SJSA1 (cell line): ENCODE measurements at regions not wholly inside any gene's neighbourhood (a gene's known extent, or its start where the extent isn't known, plus 50 kb on each side); places are given as distances from the start of the nearest gene placed in this dataset.

Experiments used
- DNase-seq, 2 experiments: peaks; one replicate each; pipeline ENCODE4 v3.0.0-alpha.2; 2015 to 2020; ENCODE audit warnings: low spot score in 2 of 2, low read depth in 1 of 2
- H3K27ac ChIP-seq: fragments of 250-450 bp; sonication (Bioruptor Pico); 2 replicates; pipeline ENCODE4 v1.5.1; 2020; ENCODE audit warnings: mild to moderate bottlenecking, moderate library complexity
- H3K27me3 ChIP-seq: fragments of 250-450 bp; sonication (Bioruptor Pico); replicated peaks from 2 replicates; pipeline ENCODE4 v1.5.1; 2020; ENCODE audit warnings: mild to moderate bottlenecking, moderate library complexity
- H3K36me3 ChIP-seq: fragments of 250-450 bp; sonication (Bioruptor Pico); 2 replicates; pipeline ENCODE4 v1.5.1; 2020; ENCODE audit warnings: mild to moderate bottlenecking
- H3K4me1 ChIP-seq: fragments of 250-450 bp; sonication (Bioruptor Pico); replicated peaks from 2 replicates; pipeline ENCODE4 v1.6.1; 2021; ENCODE audit warnings: mild to moderate bottlenecking
- H3K4me3 ChIP-seq: fragments of 250-450 bp; sonication (Bioruptor Pico); 2 replicates; pipeline ENCODE4 v1.5.1; 2020; ENCODE audit warnings: mild to moderate bottlenecking
- H3K9me3 ChIP-seq: fragments of 250-450 bp; sonication (Bioruptor Pico); replicated peaks from 2 replicates; pipeline ENCODE4 v1.5.1; 2020; ENCODE audit warnings: mild to moderate bottlenecking

GRCh38 chr5:155728857-155729683, 597.9 kb upstream of the SGCD start:
- Histone ChIP-seq H3K36me3 (no peaks in the 10 kb centered on the region), H3K27me3 (peaks cover 27% of the 10 kb centered on the region), H3K4me1 (no peaks in the 10 kb centered on the region; the same call in 1 of the 2 replicates), H3K9me3 (peaks cover 12% of the 10 kb centered on the region), H3K4me3 (no peak overlapping the region), H3K27ac (no peak overlapping the region)
- no peak for DNase-seq

GRCh38 chr5:155729684-155730059, 597.3 kb upstream of the SGCD start:
- Histone ChIP-seq H3K4me1 (no peaks in the 10 kb centered on the region; the same call in 1 of the 2 replicates), H3K27ac (no peak overlapping the region), H3K36me3 (no peaks in the 10 kb centered on the region), H3K27me3 (peaks cover 27% of the 10 kb centered on the region), H3K9me3 (peaks cover 12% of the 10 kb centered on the region), H3K4me3 (no peak overlapping the region)
- DNase-seq, result no peak

GRCh38 chr5:155732587-155733376, 594.2 kb upstream of the SGCD start:
- DNase-seq, result no peak
- Histone ChIP-seq H3K4me3 (no peak overlapping the region), H3K27ac (no peak overlapping the region), H3K36me3 (no peaks in the 10 kb centered on the region), H3K4me1 (no peaks in the 10 kb centered on the region; the same call in 1 of the 2 replicates), H3K27me3 (peaks cover 24% of the 10 kb centered on the region), H3K9me3 (peaks cover 9% of the 10 kb centered on the region)

- peaks cover under 1% of the 10 kb centered on the region for H3K9me3 ChIP-seq
- H3K36me3 ChIP-seq, result no peaks in the 10 kb centered on the region
- peaks cover 12% of the 10 kb centered on the region for H3K27me3 ChIP-seq
- H3K27ac ChIP-seq, result no peak overlapping the region
- DNase-seq, result no peak
- no peaks in the 10 kb centered on the region for H3K4me1 ChIP-seq
- no peak overlapping the region for H3K4me3 ChIP-seq
Measured at GRCh38 chr5:155733935-155734334, 593.0 kb upstream of the SGCD start.

- H3K4me1 ChIP-seq, result no peaks in the 10 kb centered on the region
- no peaks in the 10 kb centered on the region for H3K9me3 ChIP-seq
- DNase-seq, result no peak
- no peaks in the 10 kb centered on the region for H3K27me3 ChIP-seq
- no peak overlapping the region for H3K4me3 ChIP-seq
- no peaks in the 10 kb centered on the region for H3K36me3 ChIP-seq
- H3K27ac ChIP-seq, result no peak overlapping the region
Measured at GRCh38 chr5:155735388-155735787, 591.6 kb upstream of the SGCD start.

- H3K27ac ChIP-seq, result no peak overlapping the region
- no peaks in the 10 kb centered on the region for H3K4me1 ChIP-seq
- H3K27me3 ChIP-seq, result no peaks in the 10 kb centered on the region
- no peak for DNase-seq
- H3K9me3 ChIP-seq, result peaks cover 5% of the 10 kb centered on the region
- H3K4me3 ChIP-seq, result no peak overlapping the region
- no peaks in the 10 kb centered on the region for H3K36me3 ChIP-seq
Measured at GRCh38 chr5:155738616-155739015, 588.3 kb upstream of the SGCD start.

- Histone ChIP-seq H3K9me3 (peaks cover 5% of the 10 kb centered on the region), H3K27ac (no peak overlapping the region), H3K4me3 (no peak overlapping the region), H3K27me3 (no peaks in the 10 kb centered on the region), H3K36me3 (no peaks in the 10 kb centered on the region), H3K4me1 (no peaks in the 10 kb centered on the region)
- DNase-seq, result no peak
Measured at GRCh38 chr5:155746367-155747038, 580.5 kb upstream of the SGCD start.

GRCh38 chr5:155750101-155750500, 576.9 kb upstream of the SGCD start:
- no peak for DNase-seq
- Histone ChIP-seq H3K4me1 (no peaks in the 10 kb centered on the region), H3K9me3 (no peaks in the 10 kb centered on the region; the same call in 1 of the 2 replicates), H3K27ac (no peak overlapping the region), H3K27me3 (no peaks in the 10 kb centered on the region), H3K36me3 (no peaks in the 10 kb centered on the region), H3K4me3 (no peak overlapping the region)

GRCh38 chr5:155750571-155750970, 576.4 kb upstream of the SGCD start:
- Histone ChIP-seq H3K4me1 (no peaks in the 10 kb centered on the region), H3K9me3 (no peaks in the 10 kb centered on the region; the same call in 1 of the 2 replicates), H3K36me3 (no peaks in the 10 kb centered on the region), H3K27me3 (no peaks in the 10 kb centered on the region), H3K4me3 (no peak overlapping the region), H3K27ac (no peak overlapping the region)
- no peak for DNase-seq

- Histone ChIP-seq H3K36me3 (no peaks in the 10 kb centered on the region), H3K27ac (no peak overlapping the region), H3K4me1 (no peaks in the 10 kb centered on the region), H3K4me3 (no peak overlapping the region), H3K27me3 (no peaks in the 10 kb centered on the region), H3K9me3 (no peaks in the 10 kb centered on the region; the same call in 1 of the 2 replicates)
- no peak for DNase-seq
Measured at GRCh38 chr5:155753943-155754581, 572.9 kb upstream of the SGCD start.

GRCh38 chr5:155759252-155759651, 567.7 kb upstream of the SGCD start:
- Histone ChIP-seq H3K27me3 (no peaks in the 10 kb centered on the region), H3K36me3 (no peaks in the 10 kb centered on the region), H3K27ac (no peak overlapping the region), H3K4me1 (no peaks in the 10 kb centered on the region), H3K9me3 (peaks cover 4% of the 10 kb centered on the region), H3K4me3 (no peak overlapping the region)
- no peak for DNase-seq

- no peaks in the 10 kb centered on the region for H3K4me1 ChIP-seq
- peaks cover 4% of the 10 kb centered on the region for H3K9me3 ChIP-seq
- H3K27me3 ChIP-seq, result no peaks in the 10 kb centered on the region
- no peaks in the 10 kb centered on the region for H3K36me3 ChIP-seq
- H3K4me3 ChIP-seq, result no peak overlapping the region
- no peak for DNase-seq
- no peak overlapping the region for H3K27ac ChIP-seq
Measured at GRCh38 chr5:155759984-155760383, 567.0 kb upstream of the SGCD start.

- Histone ChIP-seq H3K4me1 (no peaks in the 10 kb centered on the region), H3K9me3 (peaks cover 4% of the 10 kb centered on the region), H3K27me3 (no peaks in the 10 kb centered on the region), H3K27ac (no peak overlapping the region), H3K4me3 (no peak overlapping the region), H3K36me3 (no peaks in the 10 kb centered on the region)
- DNase-seq, result no peak
Measured at GRCh38 chr5:155761502-155761901, 565.5 kb upstream of the SGCD start.
